NCI-H524 (cell line): ENCODE measurements at regions not wholly inside any gene's neighbourhood (a gene's known extent, or its start where the extent isn't known, plus 50 kb on each side); places are given as distances from the start of the nearest gene placed in this dataset.

Experiments
- DNase-seq, 2 experiments: peaks; one replicate each; lab custom pipeline; 2025; lab: John Stamatoyannopoulos, UW

DNA sequence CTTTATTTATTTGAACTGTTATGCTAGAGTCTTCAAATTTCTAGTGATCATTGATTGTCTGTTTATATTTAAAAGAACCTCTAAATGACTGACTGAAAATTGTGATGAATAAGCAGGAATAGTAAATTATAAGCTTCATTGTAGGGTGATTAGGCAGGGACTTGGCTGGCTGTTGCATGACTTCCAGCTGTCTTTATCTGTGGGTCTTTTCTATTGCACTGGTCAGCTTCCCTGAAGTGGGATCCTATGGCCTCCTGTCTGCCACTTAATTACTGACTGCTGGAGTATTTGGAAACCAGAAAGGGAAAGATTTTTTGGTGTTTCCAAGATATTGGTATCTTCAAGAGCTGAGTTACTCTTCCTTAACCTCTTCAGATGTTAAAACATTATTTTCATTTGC is 123.0 kb upstream of the CCNH start:
- no peak for DNase-seq

- no peak for DNase-seq
Measured at GRCh38 chr5:87529486-87530076, 116.9 kb upstream of the CCNH start.

DNA sequence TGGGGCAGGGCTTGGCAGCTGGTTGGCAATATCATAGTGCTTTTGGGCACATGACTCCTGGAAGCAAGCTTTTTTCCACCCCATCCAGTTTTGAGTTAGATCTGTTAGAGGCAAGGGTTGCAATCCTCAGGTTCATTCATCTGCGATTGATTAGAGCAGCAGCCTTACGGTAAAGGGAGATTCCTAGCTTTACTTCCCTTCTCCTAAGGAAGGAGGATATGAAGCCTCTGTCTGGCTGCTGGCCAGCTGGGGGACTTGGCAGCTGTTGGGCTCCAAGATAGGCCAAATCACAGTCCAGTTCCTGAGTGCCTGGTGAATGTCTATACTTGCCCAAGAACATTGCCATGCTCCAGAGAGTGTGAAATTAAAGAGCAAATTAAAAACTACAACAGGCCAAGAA is 113.4 kb upstream of the CCNH start:
- DNase-seq = peak in 1 of 2 experiments; percentile 17

- no peak for DNase-seq
Measured at GRCh38 chr5:87524217-87524616, 111.5 kb upstream of the CCNH start.

GRCh38 chr5:87511778-87512177 is 99.0 kb upstream of the CCNH start:
- peak; percentile 77 to 97 for DNase-seq

- no peak for DNase-seq
Measured at GRCh38 chr5:87503004-87503403, 90.3 kb upstream of the CCNH start.

DNA sequence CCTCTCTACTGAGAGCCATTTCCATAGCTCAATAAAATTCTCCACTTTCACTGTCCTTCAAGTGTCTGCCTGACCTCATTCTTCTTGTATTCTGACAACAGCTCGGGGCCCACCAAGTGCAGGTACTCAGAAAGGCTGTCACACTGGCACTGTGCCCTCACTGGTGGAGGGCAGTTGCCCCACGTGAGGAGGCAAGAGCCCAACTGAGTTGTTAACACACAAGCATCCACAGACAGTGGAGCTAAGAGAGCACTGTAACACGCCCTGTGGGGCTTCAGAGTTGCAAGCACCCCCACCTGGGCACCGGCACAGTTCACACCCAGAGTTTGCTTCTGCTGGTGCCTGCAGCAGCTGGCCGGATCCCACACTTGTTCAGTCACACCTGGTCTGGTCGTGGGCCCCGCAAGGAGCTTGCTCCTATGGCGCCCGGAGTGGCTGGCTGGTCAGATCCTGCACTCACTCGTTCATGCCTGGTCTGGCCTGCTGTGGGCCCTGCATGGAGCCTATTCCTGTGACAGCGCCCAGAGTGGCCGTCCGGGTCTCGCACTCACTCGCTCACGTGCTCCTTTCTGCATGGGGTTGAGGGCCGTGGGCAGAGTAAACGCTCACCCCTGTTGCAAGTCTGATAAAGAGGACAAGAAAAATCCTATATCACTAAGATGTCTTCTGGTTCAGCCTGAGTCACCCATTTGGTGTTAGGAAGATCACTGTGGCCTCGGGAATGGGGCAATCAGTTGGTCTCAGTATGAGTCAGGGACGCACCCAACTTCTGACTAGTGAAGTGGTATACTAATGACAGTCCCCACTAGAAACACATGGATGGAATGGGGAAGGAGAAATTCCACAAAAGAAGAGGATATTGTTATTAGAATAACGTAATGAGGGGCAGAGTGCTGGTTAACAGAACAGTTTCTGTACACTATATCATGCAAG is 87.0 kb upstream of the CCNH start:
- DNase-seq = no peak
